Ovary (tissue), 3 donors: ENCODE measurements at regions not wholly inside any gene's neighbourhood (a gene's known extent, or its start where the extent isn't known, plus 50 kb on each side); places are given as distances from the start of the nearest gene placed in this dataset.

Source experiments
- CTCF ChIP-seq, 3 donors: fragments of 450-650 bp in 2 of 3; fragments of 200-600 bp in 1 of 3; IDR thresholded peaks; one replicate each; pipeline versions ENCODE4 v1.5.1 to v1.8.0; 2016 to 2022; ENCODE audit warnings: antibody characterized with exemption in 3 of 3, mild to moderate bottlenecking in 1 of 3
- POLR2A ChIP-seq: fragments of 450-650 bp; IDR thresholded peaks from one replicate; pipeline ENCODE4 v1.6.1; 2017; ENCODE audit warnings: antibody characterized with exemption, mild to moderate bottlenecking, moderate library complexity
- donor health status: DM: no; HTN: no; CAD: no.

GRCh38 chr1:222394224-222394623 is 153.7 kb downstream of the HHIPL2 start:
- TF ChIP-seq CTCF (IDR thresholded peaks at IDR 0.05) (no peak), POLR2A (no peak)
